Thyroid gland (tissue), 4 donors: ENCODE measurements at regions not wholly inside any gene's neighbourhood (a gene's known extent, or its start where the extent isn't known, plus 50 kb on each side); places are given as distances from the start of the nearest gene placed in this dataset.

Experiments used
- DNase-seq, 2 donors: peaks; one replicate each; pipeline ENCODE4 v3.0.0-alpha.2; 2019
- H3K27ac ChIP-seq, 3 donors: fragments of 200-600 bp; sonication (generic); 1 replicate in 2 of 3; 2 replicates in 1 of 3; pipeline ENCODE4 v1.5.1; 2016 to 2019; ENCODE audit warnings: mild to moderate bottlenecking in 1 of 3, moderate library complexity in 1 of 3
- H3K27me3 ChIP-seq: fragments of 200-600 bp; sonication (generic); one replicate; pipeline ENCODE4 v1.5.1; 2019
- H3K36me3 ChIP-seq, 2 donors: fragments of 200-600 bp; sonication (generic); one replicate each; pipeline ENCODE4 v1.5.1; 2016 to 2019
- H3K4me1 ChIP-seq, 2 donors: fragments of 200-600 bp; sonication (generic); one replicate each; pipeline ENCODE4 v1.5.1; 2017 to 2019
- H3K4me3 ChIP-seq, 3 donors: fragments of 200-600 bp; sonication (generic); replicated peaks in 1 of 3; 1 replicate in 2 of 3; 2 replicates in 1 of 3; pipeline ENCODE4 v1.5.1; 2016; ENCODE audit warnings: mild to moderate bottlenecking in 1 of 3
- H3K9me3 ChIP-seq: fragments of 200-600 bp; sonication (generic); one replicate; pipeline ENCODE4 v1.5.1; 2017
- CTCF ChIP-seq, 6 experiments: fragments of 200-600 bp in 3 of 6; fragments of 450-650 bp in 3 of 6; sonication (generic) in 3 of 6; IDR thresholded peaks; one replicate each; pipeline ENCODE4 v1.5.1; 2016 to 2019; ENCODE audit warnings: antibody characterized with exemption in 6 of 6, mild to moderate bottlenecking in 2 of 6, inconsistent platforms in 1 of 6, moderate library complexity in 1 of 6
- POLR2A ChIP-seq, 2 donors: fragments of 450-650 bp; IDR thresholded peaks; one replicate each; pipeline ENCODE4 v1.6.1; 2017; ENCODE audit warnings: antibody characterized with exemption in 2 of 2, mild to moderate bottlenecking in 2 of 2, moderate library complexity in 1 of 2
- WGBS, 2 donors: methylation state at CpG; one replicate each; pipeline ENCODE4 v1.1.5; 2017; 5-methylcytosine and 5-hydroxymethylcytosine counted together
- intact Hi-C: fragments of 100-400 bp; cut with DNase I; formaldehyde crosslinking; loops from one replicate; pipeline ENCODE4 v1.15.1; 2023

GRCh38 chr18:71541643-71542042 is 1002.5 kb downstream of the CBLN2 start:
- intact Hi-C loops, result no loop called here
- no peak for DNase-seq
- Histone ChIP-seq H3K4me3 (no peak overlapping the region), H3K27ac (no peak overlapping the region), H3K4me1 (no peaks in the 10 kb centered on the region), H3K36me3 (no peaks in the 10 kb centered on the region), H3K27me3 (no peaks in the 10 kb centered on the region), H3K9me3 (no peaks in the 10 kb centered on the region)
- TF ChIP-seq POLR2A (IDR thresholded peaks at IDR 0.05), result no peak
- no peak for TF ChIP-seq CTCF (IDR thresholded peaks at IDR 0.05)
- WGBS, 2 donors, result 85 to 90% methylated on average over 3 of the region's 3 CpGs

- 74 to 79% methylated on average over 3 of the region's 3 CpGs for WGBS, 2 donors
- no peaks in the 10 kb centered on the region for H3K4me1 ChIP-seq
- no peak for DNase-seq
- H3K27me3 ChIP-seq, result no peaks in the 10 kb centered on the region
- H3K36me3 ChIP-seq, result no peaks in the 10 kb centered on the region
- no peaks in the 10 kb centered on the region for H3K9me3 ChIP-seq
- H3K27ac ChIP-seq, result no peak overlapping the region
- intact Hi-C loops, result no loop called here
- H3K4me3 ChIP-seq, result no peak overlapping the region
- TF ChIP-seq POLR2A (IDR thresholded peaks at IDR 0.05), result no peak
- TF ChIP-seq CTCF (IDR thresholded peaks at IDR 0.05), result no peak
Measured at GRCh38 chr18:71529703-71530303, 1014.3 kb downstream of the CBLN2 start.

- TF ChIP-seq POLR2A (IDR thresholded peaks at IDR 0.05), result no peak
- TF ChIP-seq CTCF (IDR thresholded peaks at IDR 0.05), result no peak
- Histone ChIP-seq H3K27ac (no peak overlapping the region), H3K27me3 (no peaks in the 10 kb centered on the region), H3K36me3 (no peaks in the 10 kb centered on the region), H3K4me3 (no peak overlapping the region), H3K9me3 (no peaks in the 10 kb centered on the region), H3K4me1 (no peaks in the 10 kb centered on the region)
- DNase-seq, result no peak
- WGBS, 2 donors, result 78 to 85% methylated on average over 5 of the region's 5 CpGs
- intact Hi-C loops, result no loop called here
Measured at GRCh38 chr18:71523483-71524435, 1020.4 kb downstream of the CBLN2 start.

GRCh38 chr18:71505526-71505925 is 1038.6 kb downstream of the CBLN2 start:
- Histone ChIP-seq H3K36me3 (no peaks in the 10 kb centered on the region), H3K27ac (no peak overlapping the region), H3K27me3 (no peaks in the 10 kb centered on the region), H3K4me3 (no peak overlapping the region), H3K9me3 (no peaks in the 10 kb centered on the region), H3K4me1 (no peaks in the 10 kb centered on the region)
- no peak for TF ChIP-seq CTCF (IDR thresholded peaks at IDR 0.05)
- TF ChIP-seq POLR2A (IDR thresholded peaks at IDR 0.05), result no peak
- DNase-seq, result no peak
- intact Hi-C loops, result no loop called here
- 70 to 76% methylated on average over 2 of the region's 2 CpGs for WGBS, 2 donors

- Histone ChIP-seq H3K27ac (no peak overlapping the region), H3K4me3 (no peak overlapping the region), H3K4me1 (no peaks in the 10 kb centered on the region), H3K9me3 (no peaks in the 10 kb centered on the region), H3K36me3 (no peaks in the 10 kb centered on the region), H3K27me3 (no peaks in the 10 kb centered on the region)
- intact Hi-C loops, result no loop called here
- no peak for DNase-seq
- TF ChIP-seq CTCF (IDR thresholded peaks at IDR 0.05) (no peak), POLR2A (IDR thresholded peaks at IDR 0.05) (no peak)
Measured at GRCh38 chr18:71503222-71503621, 1040.9 kb downstream of the CBLN2 start.
